HEK293 (cell line): ENCODE measurements at regions not wholly inside any gene's neighbourhood (a gene's known extent, or its start where the extent isn't known, plus 50 kb on each side); places are given as distances from the start of the nearest gene placed in this dataset.

Experiments used
- CTCF ChIA-PET: fragments of 350-600 bp; formaldehyde crosslinking; extraction: SDS; loops from one replicate; lab custom pipeline; 2021; ENCODE audit warnings: antibody characterized with exemption; lab: Yijun Ruan, JAX
- POLR2A ChIA-PET: fragments of 300-600 bp; formaldehyde crosslinking; extraction: SDS; loops from one replicate; lab custom pipeline; 2020; ENCODE audit warnings: antibody characterized with exemption, inconsistent platforms; lab: Yijun Ruan, JAX
- H3K27ac ChIP-seq: fragments of 200-500 bp; sonication (Bioruptor generic); 2 replicates; pipeline ENCODE4 v1.5.1; 2014; ENCODE audit warnings: low read depth, low read length, control low read depth, inconsistent platforms; ENCODE audit errors: extremely low read depth
- H3K36me3 ChIP-seq, 2 experiments: fragments of 200-500 bp in 1 of 2; sonication (Bioruptor generic) in 1 of 2; 1 replicate in 1 of 2; 2 replicates in 1 of 2; pipeline ENCODE4 v1.5.1; 2014 to 2017; ENCODE audit warnings: inconsistent platforms in 2 of 2, low read length in 2 of 2; ENCODE audit not compliant: control insufficient read depth in 2 of 2, insufficient read depth in 1 of 2
- H3K4me1 ChIP-seq: fragments of 200-500 bp; sonication (Bioruptor generic); 2 replicates; pipeline ENCODE4 v1.5.1; 2014; ENCODE audit warnings: mild to moderate bottlenecking, low read length, inconsistent platforms; ENCODE audit not compliant: control insufficient read depth, insufficient read depth
- H3K4me3 ChIP-seq: 2 replicates; pipeline ENCODE4 v1.5.1; 2011; ENCODE audit warnings: low read depth, mild to moderate bottlenecking, control low read depth, low read length, moderate library complexity
- H3K9me3 ChIP-seq: fragments of 200-500 bp; sonication (Bioruptor generic); 2 replicates; pipeline ENCODE4 v1.5.1; 2014; ENCODE audit warnings: low read depth, low read length, inconsistent platforms; ENCODE audit not compliant: control insufficient read depth, insufficient read depth
- KLF1 ChIP-seq: fragments of 450-650 bp; formaldehyde crosslinking; IDR thresholded peaks from 2 replicates; pipeline ENCODE4 v1.5.1; 2016; ENCODE audit warnings: missing biosample characterization, missing genetic modification characterization
- KLF16 ChIP-seq: fragments of 450-650 bp; formaldehyde crosslinking; IDR thresholded peaks from 2 replicates; pipeline ENCODE4 v1.5.1; 2017; ENCODE audit warnings: missing biosample characterization, missing genetic modification characterization
- KLF7 ChIP-seq: fragments of 450-650 bp; formaldehyde crosslinking; IDR thresholded peaks from 2 replicates; pipeline ENCODE4 v1.5.1; 2016; ENCODE audit warnings: missing biosample characterization, missing genetic modification characterization, borderline replicate concordance
- KLF8 ChIP-seq: fragments of 450-650 bp; formaldehyde crosslinking; IDR thresholded peaks from 2 replicates; pipeline ENCODE4 v1.5.1; 2016; ENCODE audit warnings: missing biosample characterization, missing genetic modification characterization
- OVOL3 ChIP-seq: fragments of 450-650 bp; formaldehyde crosslinking; IDR thresholded peaks from 2 replicates; pipeline ENCODE4 v1.5.1; 2016; ENCODE audit warnings: missing biosample characterization, missing genetic modification characterization
- ZBTB1 ChIP-seq: fragments of 450-650 bp; formaldehyde crosslinking; IDR thresholded peaks from 2 replicates; pipeline ENCODE4 v1.5.1; 2016; ENCODE audit warnings: missing biosample characterization, missing genetic modification characterization
- ZFP69B ChIP-seq: fragments of 450-650 bp; formaldehyde crosslinking; IDR thresholded peaks from 2 replicates; pipeline ENCODE4 v1.5.1; 2016; ENCODE audit warnings: missing biosample characterization, missing genetic modification characterization
- ZNF138 ChIP-seq: fragments of 450-650 bp; formaldehyde crosslinking; IDR thresholded peaks from 2 replicates; pipeline ENCODE4 v1.5.1; 2016; ENCODE audit warnings: missing biosample characterization, missing genetic modification characterization, borderline replicate concordance
- ZNF157 ChIP-seq: fragments of 450-650 bp; formaldehyde crosslinking; IDR thresholded peaks from 2 replicates; pipeline ENCODE4 v1.5.1; 2016; ENCODE audit warnings: missing biosample characterization, missing genetic modification characterization
- ZNF214 ChIP-seq: fragments of 450-650 bp; formaldehyde crosslinking; IDR thresholded peaks from 2 replicates; pipeline ENCODE4 v1.5.1; 2017; ENCODE audit warnings: missing biosample characterization, mild to moderate bottlenecking, missing genetic modification characterization, borderline replicate concordance
- ZNF266 ChIP-seq: fragments of 450-650 bp; formaldehyde crosslinking; IDR thresholded peaks from 2 replicates; pipeline ENCODE4 v1.5.1; 2016; ENCODE audit warnings: missing biosample characterization, missing genetic modification characterization, low read depth
- ZNF311 ChIP-seq: fragments of 450-650 bp; formaldehyde crosslinking; IDR thresholded peaks from 2 replicates; pipeline ENCODE4 v1.5.1; 2017; ENCODE audit warnings: missing biosample characterization, missing genetic modification characterization, borderline replicate concordance
- ZNF335 ChIP-seq: fragments of 450-650 bp; formaldehyde crosslinking; conservative IDR thresholded peaks from 2 replicates; pipeline ENCODE4 v1.5.1; 2016; ENCODE audit warnings: missing biosample characterization, missing genetic modification characterization
- ZNF404 ChIP-seq: fragments of 450-650 bp; formaldehyde crosslinking; IDR thresholded peaks from 2 replicates; pipeline ENCODE4 v1.5.1; 2017; ENCODE audit warnings: missing biosample characterization, missing genetic modification characterization
- ZNF416 ChIP-seq: fragments of 450-650 bp; formaldehyde crosslinking; IDR thresholded peaks from 2 replicates; pipeline ENCODE4 v1.5.1; 2016; ENCODE audit warnings: missing biosample characterization, missing genetic modification characterization
- ZNF549 ChIP-seq: fragments of 450-650 bp; IDR thresholded peaks from 2 replicates; pipeline ENCODE4 v1.5.1; 2018; ENCODE audit warnings: missing biosample characterization, missing genetic modification characterization, mild to moderate bottlenecking, inconsistent platforms, moderate library complexity
- ZNF596 ChIP-seq: fragments of 450-650 bp; IDR thresholded peaks from 2 replicates; pipeline ENCODE4 v1.5.0; 2018; ENCODE audit warnings: missing biosample characterization, mild to moderate bottlenecking, missing genetic modification characterization, moderate library complexity
- ZNF623 ChIP-seq: fragments of 450-650 bp; formaldehyde crosslinking; IDR thresholded peaks from 2 replicates; pipeline ENCODE4 v1.5.1; 2016; ENCODE audit warnings: missing biosample characterization, missing genetic modification characterization
- ZNF670 ChIP-seq: fragments of 450-650 bp; formaldehyde crosslinking; IDR thresholded peaks from 2 replicates; pipeline ENCODE4 v1.5.1; 2016; ENCODE audit warnings: missing biosample characterization, missing genetic modification characterization, low read depth
- ZNF843 ChIP-seq: fragments of 450-650 bp; formaldehyde crosslinking; IDR thresholded peaks from 2 replicates; pipeline ENCODE4 v1.5.1; 2016; ENCODE audit warnings: missing biosample characterization, missing genetic modification characterization
- TF ChIP-seq, protein P1 (sequence below): fragments of 450-650 bp; formaldehyde crosslinking; IDR thresholded peaks from 2 replicates; pipeline ENCODE4 v1.5.1; 2016; ENCODE audit warnings: missing biosample characterization, missing genetic modification characterization, borderline replicate concordance
- TF ChIP-seq, protein P2 (sequence below): fragments of 450-650 bp; formaldehyde crosslinking; IDR thresholded peaks from 2 replicates; pipeline ENCODE4 v1.5.1; 2016; ENCODE audit warnings: missing biosample characterization, missing genetic modification characterization
- TF ChIP-seq, protein P3 (sequence below): fragments of 450-650 bp; formaldehyde crosslinking; IDR thresholded peaks from 2 replicates; pipeline ENCODE4 v1.5.1; 2016; ENCODE audit warnings: missing biosample characterization, missing genetic modification characterization

DNA sequence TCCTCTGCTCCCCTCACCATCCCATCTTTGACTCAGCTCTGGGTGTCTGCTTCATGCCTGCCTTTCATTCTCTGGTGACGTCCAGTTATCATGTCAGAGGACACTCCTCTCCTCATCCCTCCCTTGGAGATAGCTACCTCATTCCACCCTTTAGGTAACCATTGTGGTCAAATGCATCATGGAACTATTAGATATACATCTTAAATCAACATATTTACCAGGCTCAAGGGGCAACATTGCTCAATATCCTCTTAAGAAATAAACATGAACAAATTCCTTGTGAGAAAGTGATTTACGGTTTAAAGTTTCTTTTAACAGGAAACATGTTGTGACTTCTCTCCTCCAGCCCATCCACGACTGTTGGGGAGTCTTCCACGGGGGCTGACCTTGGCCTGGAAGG is 511.6 kb upstream of the IGFBP3 start:
- no peak overlapping the region for H3K27ac ChIP-seq
- POLR2A ChIA-PET = no interaction called here
- no peaks in the 10 kb centered on the region for H3K4me1 ChIP-seq
- no peaks in the 10 kb centered on the region for H3K9me3 ChIP-seq
- no peaks in the 10 kb centered on the region for H3K36me3 ChIP-seq
- TF ChIP-seq KLF8 (tag by site-specific recombination) (no peak), ZNF404 (tag by site-specific recombination) (no peak), OVOL3 (no peak), ZNF138 (tag by site-specific recombination) (no peak), KLF7 (tag by site-specific recombination) (no peak), ZNF843 (tag by site-specific recombination) (no peak), ZNF596 (tag by site-specific recombination) (no peak), KLF1 (no peak), ZNF623 (tag by site-specific recombination) (no peak), ZBTB1 (tag by site-specific recombination) (no peak), ZNF266 (no peak), ZNF335 (tag by site-specific recombination) (no peak), ZNF416 (no peak), ZFP69B (tag by site-specific recombination) (no peak), ZNF157 (tag by site-specific recombination) (no peak), ZNF670 (tag by site-specific recombination) (no peak), ZNF214 (tag by site-specific recombination) (no peak)
- TF ChIP-seq, protein P1, sequence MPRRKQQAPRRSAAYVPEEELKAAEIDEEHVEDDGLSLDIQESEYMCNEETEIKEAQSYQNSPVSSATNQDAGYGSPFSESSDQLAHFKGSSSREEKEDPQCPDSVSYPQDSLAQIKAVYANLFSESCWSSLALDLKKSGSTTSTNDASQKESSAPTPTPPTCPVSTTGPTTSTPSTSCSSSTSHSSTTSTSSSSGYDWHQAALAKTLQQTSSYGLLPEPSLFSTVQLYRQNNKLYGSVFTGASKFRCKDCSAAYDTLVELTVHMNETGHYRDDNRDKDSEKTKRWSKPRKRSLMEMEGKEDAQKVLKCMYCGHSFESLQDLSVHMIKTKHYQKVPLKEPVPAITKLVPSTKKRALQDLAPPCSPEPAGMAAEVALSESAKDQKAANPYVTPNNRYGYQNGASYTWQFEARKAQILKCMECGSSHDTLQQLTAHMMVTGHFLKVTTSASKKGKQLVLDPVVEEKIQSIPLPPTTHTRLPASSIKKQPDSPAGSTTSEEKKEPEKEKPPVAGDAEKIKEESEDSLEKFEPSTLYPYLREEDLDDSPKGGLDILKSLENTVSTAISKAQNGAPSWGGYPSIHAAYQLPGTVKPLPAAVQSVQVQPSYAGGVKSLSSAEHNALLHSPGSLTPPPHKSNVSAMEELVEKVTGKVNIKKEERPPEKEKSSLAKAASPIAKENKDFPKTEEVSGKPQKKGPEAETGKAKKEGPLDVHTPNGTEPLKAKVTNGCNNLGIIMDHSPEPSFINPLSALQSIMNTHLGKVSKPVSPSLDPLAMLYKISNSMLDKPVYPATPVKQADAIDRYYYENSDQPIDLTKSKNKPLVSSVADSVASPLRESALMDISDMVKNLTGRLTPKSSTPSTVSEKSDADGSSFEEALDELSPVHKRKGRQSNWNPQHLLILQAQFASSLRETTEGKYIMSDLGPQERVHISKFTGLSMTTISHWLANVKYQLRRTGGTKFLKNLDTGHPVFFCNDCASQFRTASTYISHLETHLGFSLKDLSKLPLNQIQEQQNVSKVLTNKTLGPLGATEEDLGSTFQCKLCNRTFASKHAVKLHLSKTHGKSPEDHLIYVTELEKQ (tag by site-specific recombination) = no peak
- TF ChIP-seq, protein P2, sequence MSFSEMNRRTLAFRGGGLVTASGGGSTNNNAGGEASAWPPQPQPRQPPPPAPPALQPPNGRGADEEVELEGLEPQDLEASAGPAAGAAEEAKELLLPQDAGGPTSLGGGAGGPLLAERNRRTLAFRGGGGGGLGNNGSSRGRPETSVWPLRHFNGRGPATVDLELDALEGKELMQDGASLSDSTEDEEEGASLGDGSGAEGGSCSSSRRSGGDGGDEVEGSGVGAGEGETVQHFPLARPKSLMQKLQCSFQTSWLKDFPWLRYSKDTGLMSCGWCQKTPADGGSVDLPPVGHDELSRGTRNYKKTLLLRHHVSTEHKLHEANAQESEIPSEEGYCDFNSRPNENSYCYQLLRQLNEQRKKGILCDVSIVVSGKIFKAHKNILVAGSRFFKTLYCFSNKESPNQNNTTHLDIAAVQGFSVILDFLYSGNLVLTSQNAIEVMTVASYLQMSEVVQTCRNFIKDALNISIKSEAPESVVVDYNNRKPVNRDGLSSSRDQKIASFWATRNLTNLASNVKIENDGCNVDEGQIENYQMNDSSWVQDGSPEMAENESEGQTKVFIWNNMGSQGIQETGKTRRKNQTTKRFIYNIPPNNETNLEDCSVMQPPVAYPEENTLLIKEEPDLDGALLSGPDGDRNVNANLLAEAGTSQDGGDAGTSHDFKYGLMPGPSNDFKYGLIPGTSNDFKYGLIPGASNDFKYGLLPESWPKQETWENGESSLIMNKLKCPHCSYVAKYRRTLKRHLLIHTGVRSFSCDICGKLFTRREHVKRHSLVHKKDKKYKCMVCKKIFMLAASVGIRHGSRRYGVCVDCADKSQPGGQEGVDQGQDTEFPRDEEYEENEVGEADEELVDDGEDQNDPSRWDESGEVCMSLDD = no peak
- TF ChIP-seq, protein P3, sequence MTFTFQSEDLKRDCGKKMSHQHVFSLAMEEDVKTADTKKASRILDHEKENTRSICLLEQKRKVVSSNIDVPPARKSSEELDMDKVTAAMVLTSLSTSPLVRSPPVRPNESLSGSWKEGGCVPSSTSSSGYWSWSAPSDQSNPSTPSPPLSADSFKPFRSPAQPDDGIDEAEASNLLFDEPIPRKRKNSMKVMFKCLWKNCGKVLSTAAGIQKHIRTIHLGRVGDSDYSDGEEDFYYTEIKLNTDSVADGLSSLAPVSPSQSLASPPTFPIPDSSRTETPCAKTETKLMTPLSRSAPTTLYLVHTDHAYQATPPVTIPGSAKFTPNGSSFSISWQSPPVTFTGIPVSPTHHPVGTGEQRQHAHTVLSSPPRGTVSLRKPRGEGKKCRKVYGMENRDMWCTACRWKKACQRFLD (tag by site-specific recombination) = no peak
- CTCF ChIA-PET = interaction anchor here (0.7 kb wide), 1 partner anchor 129 kb away, joined by 4 read pairs; no protein-coding TSS in a partner anchor
- H3K4me3 ChIP-seq = no peak overlapping the region

DNA sequence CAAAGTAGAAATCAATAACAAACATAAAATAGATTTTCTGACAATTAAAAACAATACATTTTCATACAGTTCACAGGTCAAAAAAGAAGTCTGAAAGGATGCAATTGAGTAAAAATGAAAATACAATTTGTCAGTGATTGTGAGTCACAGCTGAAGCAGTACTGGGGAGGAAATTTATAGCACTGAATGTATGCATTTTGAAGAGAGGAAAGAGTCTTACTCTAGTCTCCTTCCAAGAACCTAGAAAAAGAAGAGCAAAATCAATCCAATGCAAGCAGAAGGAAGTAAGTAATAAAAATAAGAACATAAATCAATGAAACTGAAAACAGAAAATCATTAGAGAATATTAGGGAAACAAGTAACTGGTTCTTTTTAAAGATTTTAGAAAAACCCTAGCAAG is 507.2 kb upstream of the IGFBP3 start:
- ChIA-PET POLR2A (no interaction called here), CTCF (no interaction called here)
- H3K9me3 ChIP-seq = no peaks in the 10 kb centered on the region
- H3K27ac ChIP-seq = no peak overlapping the region
- no peaks in the 10 kb centered on the region for H3K4me1 ChIP-seq
- H3K36me3 ChIP-seq = no peaks in the 10 kb centered on the region
- TF ChIP-seq ZNF549 (tag by site-specific recombination) (no peak), ZNF311 (tag by site-specific recombination) (no peak), KLF16 (no peak)
- H3K4me3 ChIP-seq = no peak overlapping the region
